Endothelial cell of umbilical vein (primary cell): ENCODE measurements at regions not wholly inside any gene's neighbourhood (a gene's known extent, or its start where the extent isn't known, plus 50 kb on each side); places are given as distances from the start of the nearest gene placed in this dataset.

ENCODE experiments used
- BruUV-seq: library from RNA; stranded (reverse); fragments of 400-500 nt; replicated peaks from 2 replicates; lab custom pipeline; 2021; lab: Mats Ljungman, UMichigan
- CTCF ChIA-PET: fragments of 300-600, 350-600 bp; sonication (Branson Sonifier 250); formaldehyde crosslinking; loops from one replicate; lab custom pipeline; 2021; ENCODE audit warnings: antibody characterized with exemption, inconsistent platforms; lab: Charles Lee
- POLR2A ChIA-PET: fragments of 300-600, 350-600 bp; sonication (Branson Sonifier 250); formaldehyde crosslinking; loops from one replicate; lab custom pipeline; 2021; ENCODE audit warnings: antibody characterized with exemption, inconsistent platforms; lab: Charles Lee
- DNase-seq: peaks from one replicate; pipeline ENCODE4 v3.0.0-alpha.2; 2011; ENCODE audit warnings: low read depth, low spot score
- FAIRE-seq: peaks from 2 replicates; lab custom pipeline; 2011; peaks lifted over from hg19 to GRCh38; lab: Jason Lieb, UNC
- H2AFZ ChIP-seq: 2 replicates; pipeline ENCODE4 v1.6.0; 2012; ENCODE audit warnings: low read depth, low read length, control low read depth, inconsistent platforms
- H3K27ac ChIP-seq: 2 replicates; pipeline ENCODE4 v1.5.1; 2011; ENCODE audit warnings: low read depth, mild to moderate bottlenecking, control low read depth, low read length, moderate library complexity; ENCODE audit not compliant: insufficient read depth
- H3K27me3 ChIP-seq, 2 experiments: 2 replicates each; pipeline versions ENCODE4 v1.6.0 to v1.6.1; 2011; ENCODE audit warnings: low read length in 2 of 2, mixed read lengths in 1 of 2; ENCODE audit not compliant: control insufficient read depth in 2 of 2, insufficient read depth in 2 of 2
- H3K36me3 ChIP-seq, 2 experiments: 2 replicates in 1 of 2; 3 replicates in 1 of 2; pipeline ENCODE4 v1.5.1; 2011; ENCODE audit warnings: low read length in 2 of 2, mild to moderate bottlenecking in 1 of 2, moderate library complexity in 1 of 2; ENCODE audit not compliant: control insufficient read depth in 2 of 2, insufficient read depth in 2 of 2; ENCODE audit errors: extremely low read depth in 1 of 2
- H3K4me1 ChIP-seq: 3 replicates; pipeline ENCODE4 v1.5.1; 2011; ENCODE audit warnings: mild to moderate bottlenecking, low read length; ENCODE audit not compliant: control insufficient read depth, insufficient read depth; ENCODE audit errors: extremely low read depth
- H3K4me2 ChIP-seq: 2 replicates; pipeline ENCODE4 v1.6.1; 2011; ENCODE audit warnings: low read length, control low read depth, mixed read lengths; ENCODE audit not compliant: insufficient read depth
- H3K4me3 ChIP-seq, 3 experiments: fragments of 200-600 bp in 1 of 3; sonication (generic), shearing (Covaris generic) in 1 of 3; replicated peaks in 1 of 3; 2 replicates each; pipeline ENCODE4 v1.5.1; 2011 to 2016; ENCODE audit warnings: control low read depth in 3 of 3, low read length in 3 of 3, mild to moderate bottlenecking in 2 of 3, inconsistent platforms in 1 of 3, low read depth in 1 of 3, moderate library complexity in 1 of 3; ENCODE audit not compliant: insufficient read depth in 1 of 3
- H3K79me2 ChIP-seq: 2 replicates; pipeline ENCODE4 v1.6.0; 2012; ENCODE audit warnings: low read length, inconsistent platforms; ENCODE audit not compliant: control insufficient read depth, insufficient read depth
- H3K9ac ChIP-seq: replicated peaks from 2 replicates; pipeline ENCODE3; 2011; ENCODE audit warnings: low read length, control low read depth; ENCODE audit not compliant: insufficient read depth; ENCODE audit errors: extremely low read depth
- H3K9me1 ChIP-seq: replicated peaks from 3 replicates; pipeline ENCODE4 v1.6.0; 2011; ENCODE audit warnings: mild to moderate bottlenecking, low read length; ENCODE audit not compliant: control insufficient read depth, insufficient read depth; ENCODE audit errors: extremely low read depth
- H3K9me3 ChIP-seq: replicated peaks from 2 replicates; pipeline ENCODE4 v1.5.1; 2012; ENCODE audit warnings: low read length, inconsistent platforms; ENCODE audit not compliant: control insufficient read depth, insufficient read depth
- H4K20me1 ChIP-seq: replicated peaks from 2 replicates; pipeline ENCODE3; 2011; ENCODE audit warnings: mild to moderate bottlenecking, low read length; ENCODE audit not compliant: control insufficient read depth, insufficient read depth; ENCODE audit errors: extremely low read depth
- EZH2 ChIP-seq: IDR thresholded peaks from 2 replicates; pipeline ENCODE4 v1.6.1; 2012; ENCODE audit warnings: borderline replicate concordance, low read depth, mild to moderate bottlenecking, moderate library complexity, low read length, inconsistent platforms; ENCODE audit not compliant: severe bottlenecking
- FOS ChIP-seq: IDR thresholded peaks from 2 replicates; pipeline ENCODE4 v1.6.1; 2011; ENCODE audit warnings: mild to moderate bottlenecking, low read length, moderate library complexity, borderline replicate concordance; ENCODE audit not compliant: insufficient read depth
- GATA2 ChIP-seq: IDR thresholded peaks from 2 replicates; pipeline ENCODE4 v1.7.0; 2011; ENCODE audit warnings: low read depth, mild to moderate bottlenecking, moderate library complexity, mixed read lengths, low read length; ENCODE audit not compliant: insufficient read length, insufficient read depth
- JUN ChIP-seq: IDR thresholded peaks from 2 replicates; pipeline ENCODE4 v1.6.1; 2011; ENCODE audit warnings: borderline replicate concordance, low read depth; ENCODE audit not compliant: insufficient read length, insufficient read depth
- MYC ChIP-seq: IDR thresholded peaks from one replicate; pipeline ENCODE4 v1.6.1; 2011; ENCODE audit warnings: mild to moderate bottlenecking, low read depth, low read length
- POLR2A ChIP-seq: IDR thresholded peaks from 2 replicates; pipeline ENCODE4 v1.6.1; 2012; ENCODE audit warnings: low read depth, mild to moderate bottlenecking, control low read depth, low read length
- POLR2AphosphoS5 ChIP-seq: IDR thresholded peaks from 2 replicates; pipeline ENCODE4 v1.6.1; 2012; ENCODE audit warnings: low read depth, mild to moderate bottlenecking, control low read depth, low read length, moderate library complexity; ENCODE audit not compliant: insufficient read depth
- dilution Hi-C: fragments of 300-500 bp; cut with MboI; formaldehyde crosslinking; loops from one replicate; pipeline ENCODE4 v1.15.0; 2019; ENCODE audit warnings: low sequenced_read_pairs; ENCODE audit not compliant: extremely low pct_ligation_motif_present
- intact Hi-C: fragments of 100-400 bp; cut with micrococcal nuclease; formaldehyde crosslinking; loops from one replicate; pipeline ENCODE4 v1.10.0; 2022
- TF ChIP-seq, protein P1 (sequence below): IDR thresholded peaks from 2 replicates; pipeline ENCODE4 v1.6.1; 2011; ENCODE audit not compliant: insufficient read depth, insufficient read length
- TF ChIP-seq, protein P2 (sequence below), 2 donors: IDR thresholded peaks; 1 replicate in 1 of 2; 2 replicates in 1 of 2; pipeline ENCODE4 v1.5.1; 2011; ENCODE audit warnings: low read length in 2 of 2, mild to moderate bottlenecking in 2 of 2, moderate library complexity in 2 of 2, control low read depth in 1 of 2, inconsistent platforms in 1 of 2, low read depth in 1 of 2; ENCODE audit not compliant: insufficient read depth in 1 of 2; ENCODE audit errors: extremely low read depth in 1 of 2

DNA sequence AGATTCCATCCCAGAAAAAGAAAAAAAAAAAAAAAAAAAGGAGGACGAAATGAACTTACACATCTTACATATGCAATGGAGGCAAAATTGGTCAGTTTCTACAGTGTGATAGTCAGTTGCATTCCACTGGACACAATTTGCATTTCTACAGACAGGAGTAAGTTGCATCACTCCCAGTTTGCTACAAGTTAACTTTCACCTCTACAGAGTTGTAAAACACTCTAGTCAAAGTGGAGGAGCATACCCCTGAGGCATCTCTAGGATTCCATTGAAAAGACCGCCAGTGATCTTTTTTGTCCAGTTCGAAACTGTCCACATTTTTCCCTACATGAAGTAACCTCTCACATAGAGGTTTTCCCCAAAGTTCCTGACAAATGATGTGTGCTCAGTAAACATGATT is 202.8 kb downstream of the VAPA start:
- no peaks in the 10 kb centered on the region for H4K20me1 ChIP-seq
- BruUV-seq, result no TSS peak
- no peak overlapping the region for H3K9ac ChIP-seq
- intact Hi-C loops (no loop called here), dilution Hi-C loops (no loop called here)
- peaks cover 3 to 4% of the 10 kb centered on the region in 2 experiments for H3K27me3 ChIP-seq
- H3K4me1 ChIP-seq, result no peaks in the 10 kb centered on the region
- no peaks in the 10 kb centered on the region for H3K36me3 ChIP-seq
- H3K79me2 ChIP-seq, result no peaks in the 10 kb centered on the region
- H3K27ac ChIP-seq, result no peak overlapping the region
- no peak for DNase-seq
- no peak for FAIRE-seq
- no peak overlapping the region for H3K4me2 ChIP-seq
- H3K9me1 ChIP-seq, result no peaks in the 10 kb centered on the region
- TF ChIP-seq MYC (no peak), GATA2 (no peak), JUN (no peak), POLR2AphosphoS5 (no peak), FOS (no peak), EZH2 (no peak), POLR2A (no peak)
- TF ChIP-seq, protein P1, sequence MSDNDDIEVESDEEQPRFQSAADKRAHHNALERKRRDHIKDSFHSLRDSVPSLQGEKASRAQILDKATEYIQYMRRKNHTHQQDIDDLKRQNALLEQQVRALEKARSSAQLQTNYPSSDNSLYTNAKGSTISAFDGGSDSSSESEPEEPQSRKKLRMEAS, result no peak
- TF ChIP-seq, protein P2, sequence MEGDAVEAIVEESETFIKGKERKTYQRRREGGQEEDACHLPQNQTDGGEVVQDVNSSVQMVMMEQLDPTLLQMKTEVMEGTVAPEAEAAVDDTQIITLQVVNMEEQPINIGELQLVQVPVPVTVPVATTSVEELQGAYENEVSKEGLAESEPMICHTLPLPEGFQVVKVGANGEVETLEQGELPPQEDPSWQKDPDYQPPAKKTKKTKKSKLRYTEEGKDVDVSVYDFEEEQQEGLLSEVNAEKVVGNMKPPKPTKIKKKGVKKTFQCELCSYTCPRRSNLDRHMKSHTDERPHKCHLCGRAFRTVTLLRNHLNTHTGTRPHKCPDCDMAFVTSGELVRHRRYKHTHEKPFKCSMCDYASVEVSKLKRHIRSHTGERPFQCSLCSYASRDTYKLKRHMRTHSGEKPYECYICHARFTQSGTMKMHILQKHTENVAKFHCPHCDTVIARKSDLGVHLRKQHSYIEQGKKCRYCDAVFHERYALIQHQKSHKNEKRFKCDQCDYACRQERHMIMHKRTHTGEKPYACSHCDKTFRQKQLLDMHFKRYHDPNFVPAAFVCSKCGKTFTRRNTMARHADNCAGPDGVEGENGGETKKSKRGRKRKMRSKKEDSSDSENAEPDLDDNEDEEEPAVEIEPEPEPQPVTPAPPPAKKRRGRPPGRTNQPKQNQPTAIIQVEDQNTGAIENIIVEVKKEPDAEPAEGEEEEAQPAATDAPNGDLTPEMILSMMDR (IDR thresholded peaks at IDR 0.05; ENCODE audit: extremely low read depth in 1 of 2, insufficient read depth in 1 of 2, low read depth in 1 of 2, low read length in 2 of 2), result no peak
- no peak overlapping the region for H2AFZ ChIP-seq
- H3K9me3 ChIP-seq, result no peaks in the 10 kb centered on the region
- POLR2A ChIA-PET, result no interaction called here
- CTCF ChIA-PET, result interaction anchor here (0.8 kb wide), 1 partner anchor 8 kb away, joined by 3 read pairs; no protein-coding TSS in a partner anchor
- H3K4me3 ChIP-seq, result no peak overlapping the region
